IPS-15b (cell line): ENCODE measurements at regions not wholly inside any gene's neighbourhood (a gene's known extent, or its start where the extent isn't known, plus 50 kb on each side); places are given as distances from the start of the nearest gene placed in this dataset.

Experiments used
- H3K27me3 ChIP-seq: one replicate; pipeline ENCODE4 v1.6.1; 2013; ENCODE audit warnings: low read length; ENCODE audit not compliant: control insufficient read depth, insufficient read depth
- H3K36me3 ChIP-seq: one replicate; pipeline ENCODE4 v1.6.1; 2013; ENCODE audit warnings: low read length; ENCODE audit not compliant: control insufficient read depth, insufficient read depth
- H3K4me1 ChIP-seq: one replicate; pipeline ENCODE4 v1.6.1; 2013; ENCODE audit warnings: mild to moderate bottlenecking, low read length; ENCODE audit not compliant: control insufficient read depth, insufficient read depth
- H3K4me3 ChIP-seq: one replicate; pipeline ENCODE4 v1.5.1; 2013; ENCODE audit warnings: low read depth, low read length
- H3K9ac ChIP-seq: one replicate; pipeline ENCODE4 v1.6.1; 2013; ENCODE audit warnings: low read depth, mild to moderate bottlenecking, low read length
- H3K9me3 ChIP-seq: one replicate; pipeline ENCODE4 v1.6.1; 2013; ENCODE audit warnings: mild to moderate bottlenecking, low read length; ENCODE audit not compliant: control insufficient read depth, insufficient read depth

GRCh38 chr3:30974071-30974470, 79.6 kb upstream of the GADL1 start:
- Histone ChIP-seq H3K4me3 (no peak overlapping the region), H3K36me3 (no peaks in the 10 kb centered on the region), H3K4me1 (no peaks in the 10 kb centered on the region), H3K9ac (no peak overlapping the region), H3K27me3 (no peaks in the 10 kb centered on the region), H3K9me3 (no peaks in the 10 kb centered on the region)

- Histone ChIP-seq H3K9ac (no peak overlapping the region), H3K27me3 (no peaks in the 10 kb centered on the region), H3K9me3 (no peaks in the 10 kb centered on the region), H3K4me3 (no peak overlapping the region), H3K4me1 (no peaks in the 10 kb centered on the region), H3K36me3 (no peaks in the 10 kb centered on the region)
Measured at GRCh38 chr3:30977592-30977991, 83.1 kb upstream of the GADL1 start.

GRCh38 chr3:30980993-30981392, 86.5 kb upstream of the GADL1 start:
- Histone ChIP-seq H3K9ac (no peak overlapping the region), H3K9me3 (no peaks in the 10 kb centered on the region), H3K4me3 (no peak overlapping the region), H3K36me3 (no peaks in the 10 kb centered on the region), H3K4me1 (no peaks in the 10 kb centered on the region), H3K27me3 (no peaks in the 10 kb centered on the region)

GRCh38 chr3:30982416-30983075, 88.1 kb upstream of the GADL1 start:
- H3K9ac ChIP-seq = no peak overlapping the region
- no peaks in the 10 kb centered on the region for H3K9me3 ChIP-seq
- no peaks in the 10 kb centered on the region for H3K27me3 ChIP-seq
- no peaks in the 10 kb centered on the region for H3K4me1 ChIP-seq
- H3K36me3 ChIP-seq = no peaks in the 10 kb centered on the region
- H3K4me3 ChIP-seq = no peak overlapping the region

- Histone ChIP-seq H3K36me3 (no peaks in the 10 kb centered on the region), H3K4me1 (no peaks in the 10 kb centered on the region), H3K9me3 (no peaks in the 10 kb centered on the region), H3K4me3 (no peak overlapping the region), H3K9ac (no peak overlapping the region), H3K27me3 (no peaks in the 10 kb centered on the region)
Measured at GRCh38 chr3:30984855-30985749, 90.6 kb upstream of the GADL1 start.

- no peaks in the 10 kb centered on the region for H3K36me3 ChIP-seq
- no peaks in the 10 kb centered on the region for H3K27me3 ChIP-seq
- no peak overlapping the region for H3K4me3 ChIP-seq
- no peaks in the 10 kb centered on the region for H3K9me3 ChIP-seq
- H3K9ac ChIP-seq = no peak overlapping the region
- H3K4me1 ChIP-seq = no peaks in the 10 kb centered on the region
Measured at GRCh38 chr3:30986551-30986950, 92.1 kb upstream of the GADL1 start.

GRCh38 chr3:30988769-30989168, 94.3 kb upstream of the GADL1 start:
- Histone ChIP-seq H3K4me3 (no peak overlapping the region), H3K4me1 (no peaks in the 10 kb centered on the region), H3K9me3 (no peaks in the 10 kb centered on the region), H3K27me3 (no peaks in the 10 kb centered on the region), H3K36me3 (no peaks in the 10 kb centered on the region), H3K9ac (no peak overlapping the region)

GRCh38 chr3:30989276-30990030, 95.0 kb upstream of the GADL1 start:
- H3K27me3 ChIP-seq = no peaks in the 10 kb centered on the region
- H3K4me1 ChIP-seq = no peaks in the 10 kb centered on the region
- no peaks in the 10 kb centered on the region for H3K36me3 ChIP-seq
- H3K9me3 ChIP-seq = no peaks in the 10 kb centered on the region
- no peak overlapping the region for H3K9ac ChIP-seq
- H3K4me3 ChIP-seq = no peak overlapping the region

GRCh38 chr3:30996467-30996866, 102.0 kb upstream of the GADL1 start:
- H3K9me3 ChIP-seq = no peaks in the 10 kb centered on the region

GRCh38 chr3:31002730-31003129, 108.3 kb upstream of the GADL1 start:
- H3K4me1 ChIP-seq = no peaks in the 10 kb centered on the region
- H3K9ac ChIP-seq = no peak overlapping the region
- H3K27me3 ChIP-seq = peaks cover 19% of the 10 kb centered on the region
- no peaks in the 10 kb centered on the region for H3K9me3 ChIP-seq
- H3K4me3 ChIP-seq = no peak overlapping the region
- H3K36me3 ChIP-seq = no peaks in the 10 kb centered on the region

More at GRCh38 chr3:30996467-30996866, 102.0 kb upstream of the GADL1 start:
- H3K27me3 ChIP-seq = no peaks in the 10 kb centered on the region
- no peaks in the 10 kb centered on the region for H3K36me3 ChIP-seq
- H3K4me1 ChIP-seq = no peaks in the 10 kb centered on the region
- no peak overlapping the region for H3K9ac ChIP-seq
- no peak overlapping the region for H3K4me3 ChIP-seq

- peaks cover 6% of the 10 kb centered on the region for H3K4me1 ChIP-seq
- no peaks in the 10 kb centered on the region for H3K36me3 ChIP-seq
- no peak overlapping the region for H3K9ac ChIP-seq
- H3K27me3 ChIP-seq = peaks cover 34% of the 10 kb centered on the region
- no peaks in the 10 kb centered on the region for H3K9me3 ChIP-seq
- no peak overlapping the region for H3K4me3 ChIP-seq
Measured at GRCh38 chr3:31004025-31004678, 109.7 kb upstream of the GADL1 start.
